Stomach smooth muscle (tissue), 2 donors: ENCODE measurements at regions not wholly inside any gene's neighbourhood (a gene's known extent, or its start where the extent isn't known, plus 50 kb on each side); places are given as distances from the start of the nearest gene placed in this dataset.
"Not testable (repeated sequence)": the region's sequence is repeated elsewhere in the genome, so short reads cannot be mapped to it uniquely, and the experiment has no call there.

Experiments
- H3K27ac ChIP-seq: one replicate; pipeline ENCODE4 v1.7.0; 2013; ENCODE audit warnings: mild to moderate bottlenecking, low read length, inconsistent platforms
- H3K27me3 ChIP-seq, 2 donors: one replicate each; pipeline ENCODE4 v1.7.0; 2013; ENCODE audit warnings: low read length in 2 of 2; ENCODE audit not compliant: insufficient read depth in 2 of 2, control insufficient read depth in 1 of 2
- H3K36me3 ChIP-seq, 2 donors: one replicate each; pipeline ENCODE4 v1.7.0; 2013; ENCODE audit warnings: low read length in 2 of 2; ENCODE audit not compliant: control insufficient read depth in 2 of 2, insufficient read depth in 2 of 2
- H3K4me1 ChIP-seq: one replicate; pipeline ENCODE4 v1.7.0; 2013; ENCODE audit warnings: low read length; ENCODE audit not compliant: control insufficient read depth, insufficient read depth
- H3K4me3 ChIP-seq, 2 donors: one replicate each; pipeline ENCODE4 v1.7.0; 2013; ENCODE audit warnings: low read length in 2 of 2
- H3K9ac ChIP-seq, 2 donors: one replicate each; pipeline ENCODE4 v1.7.0; 2013; ENCODE audit warnings: low read length in 2 of 2, mild to moderate bottlenecking in 1 of 2
- H3K9me3 ChIP-seq, 2 donors: one replicate each; pipeline ENCODE4 v1.7.0; 2013; ENCODE audit warnings: low read length in 2 of 2; ENCODE audit not compliant: control insufficient read depth in 2 of 2
- donor health status: healthy.
- donor health status: Pancreatic carcinoma.

DNA sequence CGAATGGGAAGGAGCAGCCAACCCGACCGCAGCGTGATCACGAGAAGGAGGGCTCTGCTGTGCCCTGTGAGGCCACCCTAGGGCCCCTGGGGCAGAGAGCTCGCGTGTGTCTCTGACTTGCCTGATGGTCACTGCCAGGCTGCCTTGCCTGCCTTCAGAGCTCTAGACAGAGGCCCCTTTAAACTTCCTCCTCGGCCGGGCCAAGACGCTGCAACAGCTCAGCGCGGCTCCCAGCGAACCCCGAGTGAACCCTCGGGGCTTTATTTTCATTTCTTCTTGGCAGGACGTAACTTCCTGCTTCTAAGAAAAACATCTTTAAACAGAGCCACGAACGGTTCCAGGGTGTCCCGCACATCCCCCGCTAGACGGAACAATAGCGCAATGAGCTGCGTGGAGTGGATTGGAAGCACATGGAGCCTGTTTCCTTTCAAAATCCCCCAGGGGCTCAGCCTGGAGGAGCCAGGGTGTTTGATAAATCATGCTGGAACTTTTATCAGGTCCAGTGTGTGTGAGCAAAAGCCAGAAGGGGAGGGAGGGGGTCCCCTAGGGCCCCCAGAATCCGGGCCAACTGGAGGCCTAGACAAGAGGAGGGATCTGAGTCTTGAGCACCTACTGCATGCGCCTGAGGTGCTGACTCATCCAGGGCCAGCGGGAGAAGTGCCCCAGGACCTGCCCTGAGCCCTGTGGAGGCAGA, 134.1 kb upstream of the GDF10 start:
- Histone ChIP-seq H3K27ac (peak overlapping the region; percentile 37), H3K9ac (peak overlapping the region in 1 of 2 donors; percentile 21), H3K36me3 (no peaks in the 10 kb centered on the region), H3K27me3 (peaks cover 0 to 5% of the 10 kb centered on the region in 2 donors), H3K4me3 (peak overlapping the region; percentile 33 to 69), H3K4me1 (peaks cover 15% of the 10 kb centered on the region), H3K9me3 (no peaks in the 10 kb centered on the region)

DNA sequence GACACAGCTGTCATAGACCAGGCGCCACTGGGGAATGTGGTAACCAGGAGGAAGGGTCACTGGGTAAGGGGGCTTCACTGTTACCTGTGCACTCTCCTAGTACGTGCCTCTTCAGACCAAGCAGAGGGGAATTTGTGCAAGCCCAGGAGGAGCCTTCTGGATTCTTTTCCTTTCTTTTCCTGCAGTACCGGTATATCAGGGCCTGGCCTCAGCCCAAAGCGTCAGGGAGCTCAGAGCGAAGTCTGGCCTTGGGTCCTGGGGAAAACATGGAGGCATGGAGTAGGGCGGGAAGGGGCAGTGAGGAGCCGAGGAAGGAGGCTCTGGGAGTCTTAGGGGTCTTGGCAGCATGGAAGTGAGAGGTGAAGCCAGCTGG, 133.6 kb upstream of the GDF10 start:
- Histone ChIP-seq H3K4me3 (peak overlapping the region in 1 of 2 donors; percentile 69), H3K9me3 (no peaks in the 10 kb centered on the region), H3K9ac (no peak overlapping the region), H3K27ac (peak overlapping the region; percentile 37), H3K36me3 (no peaks in the 10 kb centered on the region), H3K27me3 (peaks cover 0 to 5% of the 10 kb centered on the region in 2 donors), H3K4me1 (peaks cover 15% of the 10 kb centered on the region)

DNA sequence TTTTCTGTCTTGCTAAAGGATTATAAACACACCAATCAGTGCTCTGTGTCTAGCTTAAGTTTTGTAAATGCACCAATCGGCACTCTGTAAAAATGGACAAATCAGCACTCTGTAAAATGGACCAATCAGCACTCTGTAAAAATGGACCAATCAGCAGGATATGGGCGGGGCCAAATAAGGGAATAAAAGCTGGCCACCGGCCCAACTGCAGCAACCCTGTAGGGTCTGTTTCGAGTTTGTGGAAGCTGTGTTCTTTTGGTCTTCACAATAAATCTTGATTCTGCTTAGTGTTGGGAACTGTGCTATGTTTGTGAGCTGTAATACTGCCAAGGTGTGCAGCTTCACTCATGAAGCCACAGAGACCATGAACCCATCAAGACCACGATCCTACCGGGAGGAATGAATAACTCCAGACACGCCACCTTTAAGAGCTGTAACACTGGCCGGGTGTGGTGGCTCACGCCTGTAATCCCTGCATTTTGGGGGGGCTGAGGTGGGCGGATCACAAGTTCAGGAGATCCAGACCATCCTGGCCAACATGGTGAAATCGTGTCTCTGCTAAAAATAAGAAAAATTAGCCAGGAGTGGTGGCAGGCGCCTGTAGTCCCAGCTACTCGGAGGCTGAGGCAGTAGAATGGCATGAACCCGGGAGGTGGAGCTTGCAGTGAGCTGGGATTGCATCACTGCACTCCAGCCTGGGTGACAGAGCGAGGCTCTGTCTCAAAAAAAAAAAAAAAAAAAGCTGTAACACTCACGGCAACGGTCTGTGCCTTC, 133.0 kb upstream of the GDF10 start:
- H3K9ac ChIP-seq, H3K27ac ChIP-seq: not testable (repeated sequence)

DNA sequence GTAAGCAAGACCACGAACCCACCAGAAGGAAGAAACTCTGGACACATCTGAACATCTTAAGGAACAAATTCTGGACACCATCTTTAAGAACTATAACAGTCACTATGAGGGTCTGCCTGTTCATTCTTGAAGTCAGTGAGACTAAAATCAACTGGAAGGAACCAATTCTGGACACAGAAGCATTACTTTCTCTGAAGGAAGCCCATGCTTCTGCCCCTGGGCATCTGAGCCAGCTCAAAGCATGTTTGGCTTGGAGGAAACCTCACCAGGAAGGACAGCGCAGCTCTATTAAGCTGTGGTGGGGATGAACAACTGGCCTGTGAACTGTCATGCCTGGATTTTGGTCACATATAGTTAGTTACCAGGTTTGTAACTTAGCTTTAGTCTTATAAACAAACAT, 132.4 kb upstream of the GDF10 start:
- H3K9ac ChIP-seq: no peak overlapping the region
- peaks cover 15% of the 10 kb centered on the region for H3K4me1 ChIP-seq
- no peak overlapping the region for H3K27ac ChIP-seq

More for the DNA sequence above, 133.0 kb upstream of the GDF10 start:
- H3K9me3 ChIP-seq, H3K36me3 ChIP-seq, H3K27me3 ChIP-seq, H3K4me3 ChIP-seq: not testable (repeated sequence)
- peaks cover 15% of the 10 kb centered on the region for H3K4me1 ChIP-seq

DNA sequence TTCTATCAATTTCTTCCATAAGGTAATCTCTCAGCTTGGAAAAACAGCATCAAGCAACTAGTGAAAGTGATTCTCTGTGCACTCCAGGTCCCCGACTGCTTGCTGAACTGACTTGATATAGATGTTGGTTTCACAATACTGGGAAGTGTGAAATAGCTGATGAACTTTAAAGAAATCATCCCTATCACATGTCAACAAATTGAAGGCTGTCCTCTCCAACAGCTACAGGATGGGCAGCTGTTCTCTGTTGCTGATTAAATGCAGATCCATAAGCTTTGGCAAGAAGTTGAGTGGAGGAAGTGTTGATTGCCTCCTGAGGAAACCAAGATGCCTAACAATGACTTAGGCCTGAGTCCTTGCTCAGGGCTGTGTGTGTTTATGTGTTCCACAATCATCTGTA, 130.4 kb upstream of the GDF10 start:
- peaks cover 15% of the 10 kb centered on the region for H3K4me1 ChIP-seq
- no peak overlapping the region for H3K9ac ChIP-seq
- no peak overlapping the region for H3K4me3 ChIP-seq
- no peak overlapping the region for H3K27ac ChIP-seq
- H3K27me3 ChIP-seq: peaks cover 0 to 5% of the 10 kb centered on the region in 2 donors
- H3K9me3 ChIP-seq: no peaks in the 10 kb centered on the region
- H3K36me3 ChIP-seq: no peaks in the 10 kb centered on the region

More for the DNA sequence above, 132.4 kb upstream of the GDF10 start:
- no peaks in the 10 kb centered on the region for H3K9me3 ChIP-seq
- no peak overlapping the region for H3K4me3 ChIP-seq
- H3K36me3 ChIP-seq: no peaks in the 10 kb centered on the region
- H3K27me3 ChIP-seq: peaks cover 0 to 5% of the 10 kb centered on the region in 2 donors

DNA sequence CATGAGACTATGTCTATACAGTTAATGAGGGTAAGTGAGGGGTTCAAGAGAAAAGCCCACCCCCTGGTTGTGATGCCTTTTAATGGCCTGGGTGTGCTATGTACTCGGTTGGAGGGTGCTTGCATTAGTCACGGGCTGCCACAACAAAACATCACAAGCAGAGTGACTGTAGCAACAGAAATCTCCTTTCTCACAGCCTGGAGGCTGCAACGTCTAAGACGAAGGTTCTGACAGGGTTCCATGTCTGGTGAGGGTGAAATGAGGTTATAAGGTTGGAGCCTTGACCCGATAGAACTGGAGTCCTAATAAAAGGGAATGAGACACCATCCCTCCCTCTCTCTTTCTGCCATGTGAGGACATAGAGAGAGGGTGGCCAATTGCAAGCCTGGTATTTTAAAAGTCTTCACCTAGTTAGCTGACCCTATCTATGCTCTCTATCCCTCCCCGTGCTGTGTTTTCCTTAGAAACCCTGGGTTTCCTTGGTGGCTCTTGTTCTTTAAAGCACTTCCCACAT, 126.0 kb upstream of the GDF10 start:
- no peaks in the 10 kb centered on the region for H3K4me1 ChIP-seq
- no peak overlapping the region for H3K4me3 ChIP-seq
- no peaks in the 10 kb centered on the region for H3K36me3 ChIP-seq
- peaks cover 0 to 4% of the 10 kb centered on the region in 2 donors for H3K27me3 ChIP-seq
- no peak overlapping the region for H3K9ac ChIP-seq
- H3K27ac ChIP-seq: no peak overlapping the region
- no peaks in the 10 kb centered on the region for H3K9me3 ChIP-seq

DNA sequence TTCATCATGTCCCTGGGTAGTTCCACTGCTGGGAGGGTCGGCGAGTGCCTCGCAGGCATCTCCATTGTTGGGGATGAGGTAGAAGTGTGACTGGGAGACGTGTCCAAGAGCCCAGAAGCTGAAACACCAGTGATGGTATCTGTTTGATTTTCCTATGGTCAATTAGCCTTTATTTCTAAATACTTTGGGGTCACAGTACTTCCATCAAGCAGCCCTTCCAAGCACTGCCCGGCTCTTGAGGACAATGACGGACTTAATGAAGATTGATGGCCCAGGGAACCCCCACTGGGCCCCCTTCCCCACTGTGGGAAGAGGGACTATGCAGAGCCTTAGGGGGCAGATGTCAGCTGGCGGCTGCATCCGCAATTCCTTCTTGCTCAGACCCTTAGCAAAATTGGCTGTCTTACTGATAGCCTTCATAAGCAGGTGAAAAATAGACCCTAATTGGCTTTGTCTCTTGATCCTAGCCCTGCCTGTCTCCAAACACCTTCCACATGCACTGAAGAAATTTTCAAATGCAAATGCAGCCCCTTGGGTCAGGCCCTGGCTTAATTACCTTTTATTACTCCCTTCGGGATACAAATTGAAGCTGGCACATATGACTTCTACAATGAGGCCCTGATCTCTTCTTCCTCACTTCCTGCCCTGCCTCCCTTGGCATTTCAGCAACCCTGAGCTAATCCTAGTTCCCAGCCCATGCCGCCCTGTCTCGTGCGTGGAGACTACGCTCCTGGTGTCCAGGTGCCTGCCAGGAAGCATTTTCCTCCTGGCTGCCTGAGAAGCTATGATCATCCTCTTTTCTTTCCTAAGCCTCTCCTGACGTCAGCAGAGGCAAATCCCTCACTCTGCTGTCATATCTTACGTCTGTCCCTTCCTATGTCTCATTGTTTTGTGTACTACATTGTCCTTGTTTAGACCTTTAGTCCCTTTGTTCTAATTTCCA, 124.5 kb upstream of the GDF10 start:
- no peaks in the 10 kb centered on the region for H3K9me3 ChIP-seq
- no peak overlapping the region for H3K4me3 ChIP-seq
- peaks cover 0 to 4% of the 10 kb centered on the region in 2 donors for H3K27me3 ChIP-seq
- H3K27ac ChIP-seq: no peak overlapping the region
- no peaks in the 10 kb centered on the region for H3K4me1 ChIP-seq
- no peak overlapping the region for H3K9ac ChIP-seq
- H3K36me3 ChIP-seq: no peaks in the 10 kb centered on the region

DNA sequence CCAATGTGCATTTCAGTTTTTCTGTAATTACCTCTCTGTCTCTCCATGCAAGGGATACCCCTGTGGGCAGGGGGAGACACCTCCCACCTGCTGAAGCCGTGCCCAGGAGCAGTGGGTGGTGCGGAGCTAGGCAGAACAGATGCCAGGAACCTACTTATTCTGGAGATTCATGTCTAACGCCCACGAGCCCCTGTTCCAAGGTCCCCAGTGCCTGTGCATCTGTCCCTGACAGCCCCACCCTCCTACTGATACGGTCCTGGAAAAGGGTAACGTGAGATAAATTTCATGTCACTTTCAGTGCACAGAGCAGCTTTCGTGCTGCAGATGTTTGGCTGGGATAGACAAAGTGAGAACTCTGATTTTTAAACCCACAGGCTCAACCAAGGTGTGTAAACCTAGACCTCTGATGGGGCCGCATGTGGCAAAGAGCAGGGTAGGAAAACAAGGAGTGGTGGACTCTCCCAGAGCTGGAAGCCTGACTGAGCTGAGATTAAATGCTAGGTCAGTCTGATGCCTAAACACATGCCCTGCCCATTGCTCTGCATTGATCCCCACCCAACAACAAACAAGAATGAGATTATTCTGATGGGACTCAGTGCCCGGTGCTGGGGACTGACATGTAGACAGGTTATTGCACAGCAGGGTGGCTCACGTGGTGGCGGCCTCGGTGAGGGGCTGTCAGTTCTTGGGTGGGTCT, 123.6 kb upstream of the GDF10 start:
- Histone ChIP-seq H3K4me1 (no peaks in the 10 kb centered on the region), H3K4me3 (no peak overlapping the region), H3K27ac (no peak overlapping the region), H3K9me3 (no peaks in the 10 kb centered on the region), H3K36me3 (no peaks in the 10 kb centered on the region), H3K27me3 (peaks cover 0 to 4% of the 10 kb centered on the region in 2 donors), H3K9ac (no peak overlapping the region)

DNA sequence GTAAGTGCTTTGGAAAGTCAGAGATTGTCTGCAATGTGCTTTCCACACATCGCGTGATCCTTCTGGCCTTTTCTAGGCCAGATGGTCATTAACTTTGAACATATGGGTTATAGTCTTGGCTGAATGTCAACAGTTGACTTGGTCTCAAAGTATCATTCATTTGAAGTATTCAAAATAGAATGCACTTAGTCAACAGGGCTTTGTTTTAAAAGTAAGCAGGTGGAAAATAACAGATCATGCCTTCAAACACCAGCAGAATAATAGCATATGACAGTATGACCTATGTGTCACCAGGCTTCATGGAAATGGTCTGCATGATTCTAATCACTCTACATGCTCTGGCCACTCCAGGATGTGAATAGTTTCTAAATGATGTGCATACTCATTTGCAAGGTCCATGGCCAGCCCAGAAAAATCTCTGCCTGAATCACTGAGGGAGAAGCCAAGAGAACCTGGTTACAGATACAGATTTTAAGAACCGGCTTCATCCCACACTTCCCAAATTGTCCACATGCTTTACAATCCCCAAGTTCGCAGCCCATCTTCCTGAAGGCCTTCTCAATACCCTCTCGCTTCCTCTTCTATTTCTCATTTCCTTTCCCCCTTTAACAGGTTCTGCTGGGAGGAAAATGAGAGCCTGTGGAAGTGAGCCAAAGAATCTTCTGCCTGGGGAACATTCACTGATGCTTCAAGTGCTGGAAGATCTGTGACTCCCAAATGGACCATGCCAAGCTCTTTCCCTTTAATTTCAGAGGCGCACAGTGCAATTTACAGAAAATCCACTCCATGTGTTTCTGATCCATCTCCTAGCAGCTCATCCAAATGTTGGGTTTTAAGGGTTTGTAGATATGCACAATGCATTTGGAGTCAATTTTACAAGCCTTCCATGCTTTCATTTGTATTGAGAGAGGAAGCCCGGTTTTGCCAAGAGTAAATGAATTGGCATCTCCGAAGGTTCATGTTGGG, 122.8 kb upstream of the GDF10 start:
- Histone ChIP-seq H3K4me1 (peaks cover 3% of the 10 kb centered on the region), H3K4me3 (no peak overlapping the region), H3K9ac (no peak overlapping the region), H3K9me3 (no peaks in the 10 kb centered on the region), H3K27ac (no peak overlapping the region), H3K27me3 (peaks cover 0 to 4% of the 10 kb centered on the region in 2 donors), H3K36me3 (no peaks in the 10 kb centered on the region)
